ENCODE measurements at regions not wholly inside any gene's neighbourhood (a gene's known extent, or its start where the extent isn't known, plus 50 kb on each side); places are given as distances from the start of the nearest gene placed in this dataset.

DNA sequence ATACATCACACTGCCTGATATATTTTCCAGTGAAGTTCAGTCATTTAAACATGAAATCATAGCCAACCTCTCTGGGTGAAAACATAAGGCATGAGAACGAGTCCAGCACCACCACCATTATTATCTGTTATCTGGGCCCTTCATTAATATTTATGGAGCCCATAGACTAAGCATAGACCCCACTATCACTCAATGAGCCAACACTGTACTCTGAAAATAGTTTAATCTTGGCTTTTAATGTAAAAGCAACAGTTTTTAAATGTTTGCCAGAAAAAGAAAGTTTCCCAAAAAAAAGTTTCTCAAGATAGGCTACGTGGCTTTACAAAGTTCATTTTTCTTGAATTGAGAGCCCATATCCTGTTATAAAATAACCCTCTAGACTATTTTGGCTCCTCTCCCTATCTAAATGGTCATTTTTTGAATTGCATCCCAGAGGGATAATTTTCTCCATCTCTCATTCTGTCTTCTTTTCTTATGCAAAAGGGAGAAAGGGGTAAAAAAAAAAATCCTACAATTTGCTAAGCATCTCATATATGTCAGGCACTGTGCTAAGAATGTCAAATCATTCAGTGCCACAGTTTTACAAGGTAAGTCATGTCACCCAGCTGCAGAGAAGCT is 66.1 kb downstream of the FZD1 start:
- Histone ChIP-seq H3K27ac (no peak overlapping the region), H3K4me3 (ENCODE audit: low read depth, low read length) (no peak overlapping the region), H3K36me3 (no peaks in the 10 kb centered on the region), H3K9me3 (ENCODE audit: severe bottlenecking) (no peaks in the 10 kb centered on the region), H3K27me3 (ENCODE audit: insufficient read depth, low read depth, severe bottlenecking) (no peaks in the 10 kb centered on the region)
- TF ChIP-seq, protein P1, sequence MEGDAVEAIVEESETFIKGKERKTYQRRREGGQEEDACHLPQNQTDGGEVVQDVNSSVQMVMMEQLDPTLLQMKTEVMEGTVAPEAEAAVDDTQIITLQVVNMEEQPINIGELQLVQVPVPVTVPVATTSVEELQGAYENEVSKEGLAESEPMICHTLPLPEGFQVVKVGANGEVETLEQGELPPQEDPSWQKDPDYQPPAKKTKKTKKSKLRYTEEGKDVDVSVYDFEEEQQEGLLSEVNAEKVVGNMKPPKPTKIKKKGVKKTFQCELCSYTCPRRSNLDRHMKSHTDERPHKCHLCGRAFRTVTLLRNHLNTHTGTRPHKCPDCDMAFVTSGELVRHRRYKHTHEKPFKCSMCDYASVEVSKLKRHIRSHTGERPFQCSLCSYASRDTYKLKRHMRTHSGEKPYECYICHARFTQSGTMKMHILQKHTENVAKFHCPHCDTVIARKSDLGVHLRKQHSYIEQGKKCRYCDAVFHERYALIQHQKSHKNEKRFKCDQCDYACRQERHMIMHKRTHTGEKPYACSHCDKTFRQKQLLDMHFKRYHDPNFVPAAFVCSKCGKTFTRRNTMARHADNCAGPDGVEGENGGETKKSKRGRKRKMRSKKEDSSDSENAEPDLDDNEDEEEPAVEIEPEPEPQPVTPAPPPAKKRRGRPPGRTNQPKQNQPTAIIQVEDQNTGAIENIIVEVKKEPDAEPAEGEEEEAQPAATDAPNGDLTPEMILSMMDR (IDR thresholded peaks at IDR 0.05; ENCODE audit: low read depth, low read length) = no peak
- DNase-seq = no peak

DNA sequence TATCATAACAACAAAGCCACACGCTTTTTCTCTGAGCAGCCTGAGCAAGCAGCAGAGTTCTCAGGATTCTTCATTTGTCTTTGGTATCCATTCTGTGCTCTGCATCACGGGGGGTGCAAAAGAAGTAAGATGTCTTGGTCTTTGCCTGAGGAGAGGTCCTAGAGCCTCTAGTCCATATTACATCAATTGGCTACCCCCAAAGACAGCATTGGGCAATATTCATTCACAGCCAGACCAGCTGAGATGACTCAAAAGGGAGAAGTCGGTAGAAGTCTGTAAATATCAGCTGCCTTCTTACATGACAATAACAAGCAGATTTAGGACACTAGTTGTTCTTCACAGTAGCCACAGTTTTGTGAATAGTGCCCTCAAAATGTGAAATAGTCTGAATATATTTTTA is 66.6 kb downstream of the FZD1 start:
- H3K4me3 ChIP-seq (ENCODE audit: low read depth, low read length) = no peak overlapping the region
- H3K27me3 ChIP-seq (ENCODE audit: insufficient read depth, low read depth, severe bottlenecking) = no peaks in the 10 kb centered on the region
- no peak for DNase-seq
- TF ChIP-seq, protein P1 (IDR thresholded peaks at IDR 0.05; ENCODE audit: low read depth, low read length) = no peak
- H3K36me3 ChIP-seq = no peaks in the 10 kb centered on the region
- H3K9me3 ChIP-seq (ENCODE audit: severe bottlenecking) = no peaks in the 10 kb centered on the region
- no peak overlapping the region for H3K27ac ChIP-seq

GRCh38 chr7:91336106-91336505 is 71.9 kb downstream of the FZD1 start:
- H3K36me3 ChIP-seq = no peaks in the 10 kb centered on the region
- H3K9me3 ChIP-seq (ENCODE audit: severe bottlenecking) = no peaks in the 10 kb centered on the region
- H3K27me3 ChIP-seq (ENCODE audit: insufficient read depth, low read depth, severe bottlenecking) = no peaks in the 10 kb centered on the region
- H3K4me3 ChIP-seq (ENCODE audit: low read depth, low read length) = no peak overlapping the region
- DNase-seq = no peak
- H3K27ac ChIP-seq = no peak overlapping the region
- TF ChIP-seq, protein P1 (IDR thresholded peaks at IDR 0.05; ENCODE audit: low read depth, low read length) = no peak

GRCh38 chr7:91338226-91339020 is 74.2 kb downstream of the FZD1 start:
- Histone ChIP-seq H3K4me3 (ENCODE audit: low read depth, low read length) (no peak overlapping the region), H3K27ac (no peak overlapping the region), H3K36me3 (no peaks in the 10 kb centered on the region), H3K27me3 (ENCODE audit: insufficient read depth, low read depth, severe bottlenecking) (no peaks in the 10 kb centered on the region), H3K9me3 (ENCODE audit: severe bottlenecking) (no peaks in the 10 kb centered on the region)
- DNase-seq = no peak
- TF ChIP-seq, protein P1 (IDR thresholded peaks at IDR 0.05; ENCODE audit: low read depth, low read length) = no peak

DNA sequence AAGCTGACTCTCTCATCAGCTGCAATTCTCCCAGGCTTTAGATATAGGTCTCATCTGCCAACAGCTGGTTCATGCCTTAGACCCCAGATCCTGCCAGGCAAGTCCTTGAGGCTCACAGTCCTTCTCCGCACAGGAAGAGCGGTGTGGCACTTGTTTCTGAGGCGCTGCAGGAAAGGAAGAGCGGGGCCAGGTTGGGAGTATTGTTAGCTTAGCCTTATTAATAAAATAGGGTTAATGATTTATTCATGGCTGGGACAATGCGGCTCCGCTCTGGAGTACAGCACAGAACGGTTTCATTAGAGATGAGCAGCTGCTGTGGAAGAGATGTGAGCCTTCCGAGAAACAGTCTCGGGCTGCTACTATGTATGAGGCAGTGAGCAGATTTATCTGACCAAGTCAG is 78.1 kb downstream of the FZD1 start:
- no peaks in the 10 kb centered on the region for H3K27me3 ChIP-seq (ENCODE audit: insufficient read depth, low read depth, severe bottlenecking)
- H3K9me3 ChIP-seq (ENCODE audit: severe bottlenecking) = no peaks in the 10 kb centered on the region
- TF ChIP-seq, protein P1 (IDR thresholded peaks at IDR 0.05; ENCODE audit: low read depth, low read length) = no peak
- H3K27ac ChIP-seq = no peak overlapping the region
- no peak overlapping the region for H3K4me3 ChIP-seq (ENCODE audit: low read depth, low read length)
- no peaks in the 10 kb centered on the region for H3K36me3 ChIP-seq
- no peak for DNase-seq
